ENCODE measurements at regions not wholly inside any gene's neighbourhood (a gene's known extent, or its start where the extent isn't known, plus 50 kb on each side); places are given as distances from the start of the nearest gene placed in this dataset.

GRCh38 chr1:242876030-242876429 is 351.5 kb upstream of the PLD5 start:
- TF ChIP-seq ATF3 (IDR thresholded peaks at IDR 0.05): no peak
- TF ChIP-seq CTCF (IDR thresholded peaks at IDR 0.05 in 2 of 3, conservative IDR thresholded peaks at IDR 0.05 in 1 of 3; ENCODE audit: borderline replicate concordance in 1 of 3, insufficient read depth in 1 of 3, low read depth in 2 of 3, low read length in 2 of 3): no peak
- TF ChIP-seq POLR2AphosphoS5 (IDR thresholded peaks at IDR 0.05; ENCODE audit: low read depth, low read length): no peak
- no peak for TF ChIP-seq REST (IDR thresholded peaks at IDR 0.05; ENCODE audit: low read depth)
- TF ChIP-seq EZH2 (IDR thresholded peaks at IDR 0.05): no peak
- TF ChIP-seq ZNF274 (IDR thresholded peaks at IDR 0.05; ENCODE audit: low read depth, low read length): no peak
- no peak for TF ChIP-seq EZH2phosphoT487 (IDR thresholded peaks at IDR 0.05; ENCODE audit: borderline replicate concordance)
- no peak for TF ChIP-seq SP1 (IDR thresholded peaks at IDR 0.05; ENCODE audit: low read depth)
- no peak for TF ChIP-seq ELF1 (IDR thresholded peaks at IDR 0.05; ENCODE audit: borderline replicate concordance, low read depth)
- no peak for TF ChIP-seq JUND (IDR thresholded peaks at IDR 0.05)
